ENCODE measurements at regions not wholly inside any gene's neighbourhood (a gene's known extent, or its start where the extent isn't known, plus 50 kb on each side); places are given as distances from the start of the nearest gene placed in this dataset.

GRCh38 chr16:54815177-54815576 is 115.5 kb upstream of the IRX5 start:
- TF ChIP-seq, protein P1, sequence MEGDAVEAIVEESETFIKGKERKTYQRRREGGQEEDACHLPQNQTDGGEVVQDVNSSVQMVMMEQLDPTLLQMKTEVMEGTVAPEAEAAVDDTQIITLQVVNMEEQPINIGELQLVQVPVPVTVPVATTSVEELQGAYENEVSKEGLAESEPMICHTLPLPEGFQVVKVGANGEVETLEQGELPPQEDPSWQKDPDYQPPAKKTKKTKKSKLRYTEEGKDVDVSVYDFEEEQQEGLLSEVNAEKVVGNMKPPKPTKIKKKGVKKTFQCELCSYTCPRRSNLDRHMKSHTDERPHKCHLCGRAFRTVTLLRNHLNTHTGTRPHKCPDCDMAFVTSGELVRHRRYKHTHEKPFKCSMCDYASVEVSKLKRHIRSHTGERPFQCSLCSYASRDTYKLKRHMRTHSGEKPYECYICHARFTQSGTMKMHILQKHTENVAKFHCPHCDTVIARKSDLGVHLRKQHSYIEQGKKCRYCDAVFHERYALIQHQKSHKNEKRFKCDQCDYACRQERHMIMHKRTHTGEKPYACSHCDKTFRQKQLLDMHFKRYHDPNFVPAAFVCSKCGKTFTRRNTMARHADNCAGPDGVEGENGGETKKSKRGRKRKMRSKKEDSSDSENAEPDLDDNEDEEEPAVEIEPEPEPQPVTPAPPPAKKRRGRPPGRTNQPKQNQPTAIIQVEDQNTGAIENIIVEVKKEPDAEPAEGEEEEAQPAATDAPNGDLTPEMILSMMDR (IDR thresholded peaks at IDR 0.05), result no peak
- TF ChIP-seq POLR2A (IDR thresholded peaks at IDR 0.05), result no peak
